Endodermal cell (in vitro differentiated cells): ENCODE measurements at regions not wholly inside any gene's neighbourhood (a gene's known extent, or its start where the extent isn't known, plus 50 kb on each side); places are given as distances from the start of the nearest gene placed in this dataset.

ENCODE experiments used
- DNase-seq: peaks from one replicate; pipeline ENCODE4 v3.0.0-alpha.2; 2017
- H3K27ac ChIP-seq: 2 replicates; pipeline ENCODE4 v1.5.1; 2013; ENCODE audit warnings: mild to moderate bottlenecking, low read depth, low read length, moderate library complexity
- H3K27me3 ChIP-seq: 2 replicates; pipeline ENCODE4 v1.6.1; 2013; ENCODE audit warnings: mild to moderate bottlenecking, low read length, moderate library complexity; ENCODE audit not compliant: insufficient read depth, control insufficient read depth, poor library complexity, severe bottlenecking
- H3K36me3 ChIP-seq: 2 replicates; pipeline ENCODE4 v1.7.0; 2013; ENCODE audit warnings: mild to moderate bottlenecking, low read length, moderate library complexity; ENCODE audit not compliant: control insufficient read depth, insufficient read depth
- H3K4me1 ChIP-seq: one replicate; pipeline ENCODE4 v1.7.0; 2013; ENCODE audit warnings: low read length; ENCODE audit not compliant: control insufficient read depth, insufficient read depth
- H3K4me3 ChIP-seq: 2 replicates; pipeline ENCODE4 v1.5.1; 2013; ENCODE audit warnings: mild to moderate bottlenecking, low read length, moderate library complexity
- H3K9ac ChIP-seq: 2 replicates; pipeline ENCODE4 v1.6.1; 2013; ENCODE audit warnings: mild to moderate bottlenecking, low read length, moderate library complexity; ENCODE audit not compliant: poor library complexity, severe bottlenecking; ENCODE audit errors: extremely low read depth
- H3K9me3 ChIP-seq: 2 replicates; pipeline ENCODE4 v1.6.1; 2013; ENCODE audit warnings: mild to moderate bottlenecking, low read length, moderate library complexity; ENCODE audit not compliant: control insufficient read depth
- H3K27ac Mint-ChIP-seq: 2 replicates; pipeline ENCODE4 v1.8.0; 2020; ENCODE audit warnings: mixed read lengths
- H3K27me3 Mint-ChIP-seq: 2 replicates; pipeline ENCODE4 v1.8.0; 2021; ENCODE audit warnings: mild to moderate bottlenecking, mixed read lengths; ENCODE audit not compliant: insufficient read depth
- H3K36me3 Mint-ChIP-seq: 2 replicates; pipeline ENCODE4 v1.8.0; 2020; ENCODE audit warnings: low read depth, mixed read lengths
- H3K4me1 Mint-ChIP-seq: 2 replicates; pipeline ENCODE4 v1.8.0; 2020; ENCODE audit warnings: mixed read lengths
- H3K4me3 Mint-ChIP-seq: 2 replicates; pipeline ENCODE4 v1.8.0; 2020; ENCODE audit warnings: mild to moderate bottlenecking, moderate library complexity, mixed read lengths
- H3K9me3 Mint-ChIP-seq: 2 replicates; pipeline ENCODE4 v1.8.0; 2020; ENCODE audit warnings: mild to moderate bottlenecking, mixed read lengths
- CTCF ChIP-seq: fragments of 200-600 bp; sonication (generic); conservative IDR thresholded peaks from 2 replicates; pipeline ENCODE4 v1.5.0; 2021; ENCODE audit warnings: antibody characterized with exemption, mild to moderate bottlenecking
- WGBS, 2 experiments: methylation state at CpG; one replicate each; pipeline versions ENCODE4 v1.1.5 to v1.1.7; 2013; ENCODE audit warnings: missing lambda C conversion rate in 2 of 2, mixed read lengths in 1 of 2; ENCODE audit not compliant: insufficient coverage in 1 of 2, insufficient read length in 1 of 2; 5-methylcytosine and 5-hydroxymethylcytosine counted together

DNA sequence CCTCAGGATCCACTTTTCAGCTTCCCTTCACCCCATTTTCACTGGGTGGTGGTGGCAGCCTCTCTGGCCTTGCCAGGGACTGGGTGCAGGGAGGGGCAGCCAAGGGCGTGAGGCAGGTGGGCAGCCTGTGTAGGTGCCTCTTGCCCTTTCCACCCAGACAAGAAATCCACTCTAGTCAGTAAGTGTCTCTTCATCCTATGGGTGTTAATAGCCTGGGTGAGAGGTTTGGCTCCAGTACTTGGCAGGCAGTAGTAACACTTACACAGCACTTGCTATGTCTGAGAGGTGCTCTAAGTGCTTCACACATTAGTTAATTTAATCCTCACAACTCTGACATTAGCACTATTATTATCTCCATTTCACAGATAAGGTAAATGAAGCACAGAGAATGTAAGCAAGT lies 171.9 kb downstream of the EMP1 start:
- H3K36me3 Mint-ChIP-seq: no peaks in the 10 kb centered on the region
- H3K27ac ChIP-seq: no peak overlapping the region
- no peak overlapping the region for H3K4me3 Mint-ChIP-seq
- H3K36me3 ChIP-seq: no peaks in the 10 kb centered on the region
- H3K27me3 Mint-ChIP-seq: peaks cover 80% of the 10 kb centered on the region
- peak; percentile 50 for DNase-seq
- no peak for TF ChIP-seq CTCF
- peak overlapping the region; percentile 52 for H3K27ac Mint-ChIP-seq
- H3K9ac ChIP-seq: no peak overlapping the region
- peaks cover 69% of the 10 kb centered on the region for H3K27me3 ChIP-seq
- 80% methylated on average over 1 of the region's 1 CpG; no CpG with 5 or more reads in 1 of the 2 experiments for WGBS, 2 experiments
- H3K9me3 ChIP-seq: peaks cover 8% of the 10 kb centered on the region
- H3K4me1 ChIP-seq: peaks cover 8% of the 10 kb centered on the region
- peaks cover 57% of the 10 kb centered on the region for H3K4me1 Mint-ChIP-seq
- no peak overlapping the region for H3K4me3 ChIP-seq
- peaks cover 6% of the 10 kb centered on the region for H3K9me3 Mint-ChIP-seq

- Mint-ChIP-seq H3K9me3 (peaks cover 6% of the 10 kb centered on the region), H3K27ac (no peak overlapping the region), H3K4me1 (peaks cover 53% of the 10 kb centered on the region), H3K27me3 (peaks cover 80% of the 10 kb centered on the region), H3K4me3 (no peak overlapping the region), H3K36me3 (no peaks in the 10 kb centered on the region)
- H3K36me3 ChIP-seq: no peaks in the 10 kb centered on the region
- H3K9ac ChIP-seq: no peak overlapping the region
- H3K4me1 ChIP-seq: peaks cover 4% of the 10 kb centered on the region
- WGBS, 2 experiments: 94 to 98% methylated on average over 9 to 11 of the region's 11 CpGs
- no peak for TF ChIP-seq CTCF
- H3K27me3 ChIP-seq: peaks cover 65% of the 10 kb centered on the region
- H3K4me3 ChIP-seq: no peak overlapping the region
- H3K9me3 ChIP-seq: peaks cover 8% of the 10 kb centered on the region
- no peak for DNase-seq
- H3K27ac ChIP-seq: no peak overlapping the region
These were observed 171.4 kb downstream of the EMP1 start for GRCh38 chr12:13367973-13368372.

DNA sequence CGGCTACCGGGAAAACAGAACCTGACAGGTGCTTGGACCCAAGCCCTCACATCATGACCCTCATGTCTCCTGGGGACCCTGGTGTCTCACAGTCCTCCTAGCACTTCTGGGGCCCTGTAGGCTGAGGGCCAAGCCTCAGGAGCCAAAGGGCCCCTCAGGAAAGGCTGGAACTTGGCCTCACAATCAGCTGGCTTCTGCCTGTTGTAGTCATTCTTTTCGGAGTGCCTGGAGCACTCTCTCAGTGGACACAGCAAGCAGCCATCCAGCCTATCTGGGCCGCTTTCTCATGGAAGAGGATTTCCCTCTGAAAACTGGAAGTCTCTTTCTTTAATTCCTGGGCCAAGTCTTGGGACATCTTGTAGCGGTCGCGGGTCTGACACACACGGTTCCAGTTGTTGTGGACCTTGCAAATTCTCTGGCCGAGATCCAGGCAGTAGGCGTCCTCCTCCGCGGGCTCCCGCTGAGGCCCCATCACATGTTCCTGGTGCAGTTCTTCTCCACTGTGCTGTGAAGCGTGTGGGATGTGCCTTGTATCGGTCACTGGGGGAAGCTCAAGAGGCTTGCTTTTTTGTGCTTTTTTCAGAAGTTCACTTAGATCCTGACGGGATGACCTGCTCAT lies 169.3 kb downstream of the EMP1 start:
- Histone ChIP-seq H3K27ac (no peak overlapping the region), H3K27me3 (peaks cover 44% of the 10 kb centered on the region), H3K4me3 (no peak overlapping the region), H3K9ac (no peak overlapping the region), H3K9me3 (peaks cover 8% of the 10 kb centered on the region), H3K4me1 (no peaks in the 10 kb centered on the region), H3K36me3 (no peaks in the 10 kb centered on the region)
- 96 to 97% methylated on average over 12 to 16 of the region's 16 CpGs for WGBS, 2 experiments
- Mint-ChIP-seq H3K9me3 (peaks cover 6% of the 10 kb centered on the region), H3K27ac (no peak overlapping the region), H3K27me3 (peaks cover 62% of the 10 kb centered on the region), H3K4me1 (peaks cover 48% of the 10 kb centered on the region), H3K36me3 (no peaks in the 10 kb centered on the region), H3K4me3 (no peak overlapping the region)
- no peak for TF ChIP-seq CTCF
- no peak for DNase-seq
